Upper lobe of left lung (tissue), 4 donors: ENCODE measurements at regions not wholly inside any gene's neighbourhood (a gene's known extent, or its start where the extent isn't known, plus 50 kb on each side); places are given as distances from the start of the nearest gene placed in this dataset.

Source experiments
- CTCF ChIP-seq, 6 experiments: fragments of 450-650 bp in 4 of 6; fragments of 200-600 bp in 2 of 6; sonication (generic) in 2 of 6; IDR thresholded peaks; one replicate each; pipeline ENCODE4 v1.5.1; 2016 to 2019; ENCODE audit warnings: antibody characterized with exemption in 6 of 6
- POLR2A ChIP-seq, 4 donors: fragments of 450-650 bp; IDR thresholded peaks; one replicate each; pipeline ENCODE4 v1.5.1; 2016 to 2017; ENCODE audit warnings: antibody characterized with exemption in 4 of 4, mild to moderate bottlenecking in 2 of 4

- TF ChIP-seq POLR2A (IDR thresholded peaks at IDR 0.05) (no peak), CTCF (IDR thresholded peaks at IDR 0.05) (no peak)
These were observed 96.1 kb downstream of the TNFSF18 start for GRCh38 chr1:172954476-172955150.
